ENCODE measurements at regions not wholly inside any gene's neighbourhood (a gene's known extent, or its start where the extent isn't known, plus 50 kb on each side); places are given as distances from the start of the nearest gene placed in this dataset.

GRCh38 chrX:22616867-22617266, 344.2 kb downstream of the CBLL2 start:
- Histone ChIP-seq H3K36me3 (ENCODE audit: control insufficient read depth, insufficient read depth, low read length) (no peaks in the 10 kb centered on the region), H3K27ac (ENCODE audit: low read depth, low read length) (no peak overlapping the region), H3K9me3 (ENCODE audit: control insufficient read depth, low read length) (no peaks in the 10 kb centered on the region), H3K9ac (ENCODE audit: extremely low read depth, low read length, poor library complexity, severe bottlenecking) (no peak overlapping the region), H3K4me1 (ENCODE audit: control insufficient read depth, insufficient read depth, low read length) (no peaks in the 10 kb centered on the region), H3K27me3 (ENCODE audit: control insufficient read depth, insufficient read depth, low read length, poor library complexity, severe bottlenecking) (no peaks in the 10 kb centered on the region), H3K4me3 (ENCODE audit: low read length) (no peak overlapping the region)
- Mint-ChIP-seq H3K4me1 (no peaks in the 10 kb centered on the region), H3K9me3 (peaks cover 6% of the 10 kb centered on the region), H3K4me3 (no peak overlapping the region), H3K36me3 (ENCODE audit: low read depth) (no peaks in the 10 kb centered on the region), H3K27ac (no peak overlapping the region), H3K27me3 (ENCODE audit: insufficient read depth) (no peaks in the 10 kb centered on the region)
- TF ChIP-seq, protein P1, sequence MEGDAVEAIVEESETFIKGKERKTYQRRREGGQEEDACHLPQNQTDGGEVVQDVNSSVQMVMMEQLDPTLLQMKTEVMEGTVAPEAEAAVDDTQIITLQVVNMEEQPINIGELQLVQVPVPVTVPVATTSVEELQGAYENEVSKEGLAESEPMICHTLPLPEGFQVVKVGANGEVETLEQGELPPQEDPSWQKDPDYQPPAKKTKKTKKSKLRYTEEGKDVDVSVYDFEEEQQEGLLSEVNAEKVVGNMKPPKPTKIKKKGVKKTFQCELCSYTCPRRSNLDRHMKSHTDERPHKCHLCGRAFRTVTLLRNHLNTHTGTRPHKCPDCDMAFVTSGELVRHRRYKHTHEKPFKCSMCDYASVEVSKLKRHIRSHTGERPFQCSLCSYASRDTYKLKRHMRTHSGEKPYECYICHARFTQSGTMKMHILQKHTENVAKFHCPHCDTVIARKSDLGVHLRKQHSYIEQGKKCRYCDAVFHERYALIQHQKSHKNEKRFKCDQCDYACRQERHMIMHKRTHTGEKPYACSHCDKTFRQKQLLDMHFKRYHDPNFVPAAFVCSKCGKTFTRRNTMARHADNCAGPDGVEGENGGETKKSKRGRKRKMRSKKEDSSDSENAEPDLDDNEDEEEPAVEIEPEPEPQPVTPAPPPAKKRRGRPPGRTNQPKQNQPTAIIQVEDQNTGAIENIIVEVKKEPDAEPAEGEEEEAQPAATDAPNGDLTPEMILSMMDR (conservative IDR thresholded peaks at IDR 0.05), result no peak
- WGBS, 2 experiments (ENCODE audit: insufficient coverage in 1 of 2, insufficient read length in 1 of 2), result no CpG with 5 or more reads among the region's 2 CpGs
- no peak for DNase-seq

GRCh38 chrX:22627576-22627975, 354.9 kb downstream of the CBLL2 start:
- Histone ChIP-seq H3K9ac (ENCODE audit: extremely low read depth, low read length, poor library complexity, severe bottlenecking) (no peak overlapping the region), H3K4me3 (ENCODE audit: low read length) (no peak overlapping the region), H3K9me3 (ENCODE audit: control insufficient read depth, low read length) (no peaks in the 10 kb centered on the region), H3K27me3 (ENCODE audit: control insufficient read depth, insufficient read depth, low read length, poor library complexity, severe bottlenecking) (no peaks in the 10 kb centered on the region), H3K27ac (ENCODE audit: low read depth, low read length) (no peak overlapping the region), H3K36me3 (ENCODE audit: control insufficient read depth, insufficient read depth, low read length) (no peaks in the 10 kb centered on the region), H3K4me1 (ENCODE audit: control insufficient read depth, insufficient read depth, low read length) (no peaks in the 10 kb centered on the region)
- Mint-ChIP-seq H3K9me3 (no peaks in the 10 kb centered on the region), H3K27ac (no peak overlapping the region), H3K4me3 (no peak overlapping the region), H3K27me3 (ENCODE audit: insufficient read depth) (no peaks in the 10 kb centered on the region), H3K4me1 (no peaks in the 10 kb centered on the region), H3K36me3 (ENCODE audit: low read depth) (no peaks in the 10 kb centered on the region)
- DNase-seq, result no peak
- TF ChIP-seq, protein P1 (conservative IDR thresholded peaks at IDR 0.05), result no peak
- 96% methylated on average over 2 of the region's 3 CpGs; no CpG with 5 or more reads in 1 of the 2 experiments for WGBS, 2 experiments (ENCODE audit: insufficient coverage in 1 of 2, insufficient read length in 1 of 2)

- H3K4me1 Mint-ChIP-seq, result no peaks in the 10 kb centered on the region
- H3K4me3 Mint-ChIP-seq, result no peak overlapping the region
- Histone ChIP-seq H3K9me3 (ENCODE audit: control insufficient read depth, low read length) (no peaks in the 10 kb centered on the region), H3K4me1 (ENCODE audit: control insufficient read depth, insufficient read depth, low read length) (no peaks in the 10 kb centered on the region), H3K36me3 (ENCODE audit: control insufficient read depth, insufficient read depth, low read length) (no peaks in the 10 kb centered on the region), H3K27me3 (ENCODE audit: control insufficient read depth, insufficient read depth, low read length, poor library complexity, severe bottlenecking) (no peaks in the 10 kb centered on the region), H3K4me3 (ENCODE audit: low read length) (no peak overlapping the region), H3K9ac (ENCODE audit: extremely low read depth, low read length, poor library complexity, severe bottlenecking) (no peak overlapping the region), H3K27ac (ENCODE audit: low read depth, low read length) (no peak overlapping the region)
- H3K9me3 Mint-ChIP-seq, result no peaks in the 10 kb centered on the region
- TF ChIP-seq, protein P1 (conservative IDR thresholded peaks at IDR 0.05), result no peak
- no peak for DNase-seq
- 81% methylated on average over 2 of the region's 2 CpGs; no CpG with 5 or more reads in 1 of the 2 experiments for WGBS, 2 experiments (ENCODE audit: insufficient coverage in 1 of 2, insufficient read length in 1 of 2)
- no peak overlapping the region for H3K27ac Mint-ChIP-seq
- H3K36me3 Mint-ChIP-seq (ENCODE audit: low read depth), result no peaks in the 10 kb centered on the region
- no peaks in the 10 kb centered on the region for H3K27me3 Mint-ChIP-seq (ENCODE audit: insufficient read depth)
Observed at GRCh38 chrX:22628275-22628674, 355.6 kb downstream of the CBLL2 start.
